Nucleus accumbens (tissue), 56 donors: ENCODE measurements at regions not wholly inside any gene's neighbourhood (a gene's known extent, or its start where the extent isn't known, plus 50 kb on each side); places are given as distances from the start of the nearest gene placed in this dataset.
"Not testable (repeated sequence)": the region's sequence is repeated elsewhere in the genome, so short reads cannot be mapped to it uniquely, and the experiment has no call there.

ENCODE experiments used
- DNase-seq, 56 donors: peaks; one replicate each; lab custom pipeline; 2025; lab: John Stamatoyannopoulos, UW

DNA sequence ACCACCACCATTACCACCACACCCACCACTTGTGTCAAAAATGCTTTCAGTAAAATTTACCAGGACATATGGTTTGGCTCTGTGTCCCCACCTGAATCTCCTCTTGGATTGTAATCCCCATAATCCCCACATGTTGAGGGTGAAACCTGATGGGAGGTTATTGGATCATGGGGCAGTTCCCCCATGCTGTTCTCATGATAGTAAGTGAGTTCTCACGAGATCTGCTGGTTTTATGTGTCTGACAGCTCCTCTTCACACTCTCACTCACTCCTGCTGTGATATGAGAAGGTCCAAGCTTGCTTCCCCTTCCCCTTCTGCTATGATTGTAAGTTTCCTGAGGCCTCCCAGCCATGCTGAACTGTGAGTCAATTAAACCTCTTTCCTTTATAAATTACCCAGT, 176.8 kb upstream of the ERBB4 start:
- not testable (repeated sequence) for DNase-seq

DNA sequence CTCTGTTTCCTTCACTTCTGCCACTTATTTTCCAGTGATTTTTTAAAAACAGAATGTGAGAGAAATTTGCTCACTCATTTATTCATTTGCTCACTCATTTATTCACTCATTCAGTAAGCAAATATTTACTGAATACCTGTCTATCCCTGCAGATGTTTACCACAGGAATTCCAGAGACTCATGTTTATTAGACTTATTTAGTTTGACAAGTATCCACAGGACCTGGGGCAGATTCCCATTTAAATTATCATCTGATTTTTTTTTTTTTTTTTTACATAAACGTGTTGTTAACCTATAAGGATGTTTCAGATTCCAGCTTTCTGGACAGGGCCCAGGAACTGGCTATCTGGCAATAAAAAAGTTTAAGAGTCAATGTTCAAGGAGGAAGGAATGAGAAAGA, 175.1 kb upstream of the ERBB4 start:
- DNase-seq = no peak

DNA sequence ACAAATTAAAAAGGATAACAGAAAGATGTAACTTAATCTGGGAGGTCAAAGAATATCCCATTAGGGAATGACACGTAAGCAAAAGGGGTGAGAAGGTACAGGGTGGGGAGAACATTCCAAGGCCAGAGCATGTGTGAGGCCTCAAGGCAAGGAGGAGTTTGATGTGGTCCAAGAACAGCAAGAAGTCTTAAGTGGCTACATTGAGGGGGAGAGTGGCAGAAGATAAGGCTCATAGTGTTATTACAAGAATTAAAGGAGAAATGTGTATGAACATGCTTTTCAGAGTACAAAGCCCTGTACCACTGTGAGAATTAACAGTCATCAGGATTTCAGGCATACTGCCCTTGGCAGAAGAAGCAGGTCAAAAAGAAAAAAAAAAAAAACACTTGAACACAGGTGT, 174.4 kb upstream of the ERBB4 start:
- DNase-seq = no peak

GRCh38 chr2:212712466-212712865, 173.9 kb upstream of the ERBB4 start:
- no peak for DNase-seq

DNA sequence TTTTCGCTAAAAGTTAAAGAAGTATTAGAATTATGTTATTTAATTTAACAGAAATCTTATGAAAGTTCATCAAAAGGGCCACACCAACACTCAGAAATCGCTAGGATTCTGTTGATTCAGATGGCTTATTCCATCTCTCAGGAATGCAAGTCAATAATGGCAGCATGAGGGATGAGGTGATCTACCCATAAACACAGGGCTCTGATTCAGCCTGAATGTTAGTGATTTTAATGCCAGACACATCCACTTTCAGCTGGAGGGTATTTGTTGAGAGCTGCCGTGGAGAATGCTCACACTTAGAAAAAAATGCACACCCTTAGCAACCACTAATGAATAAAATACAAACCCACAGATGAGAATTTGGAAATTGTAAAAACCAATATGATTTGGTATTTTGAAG, 173.3 kb upstream of the ERBB4 start:
- peak in 2 of 56 donors; percentile 6 to 27 for DNase-seq

- DNase-seq = no peak
Observed at GRCh38 chr2:212709280-212709679, 170.7 kb upstream of the ERBB4 start.

- no peak for DNase-seq
Observed at GRCh38 chr2:212708355-212708754, 169.8 kb upstream of the ERBB4 start.

GRCh38 chr2:212695426-212695825, 156.8 kb upstream of the ERBB4 start:
- DNase-seq = no peak

DNA sequence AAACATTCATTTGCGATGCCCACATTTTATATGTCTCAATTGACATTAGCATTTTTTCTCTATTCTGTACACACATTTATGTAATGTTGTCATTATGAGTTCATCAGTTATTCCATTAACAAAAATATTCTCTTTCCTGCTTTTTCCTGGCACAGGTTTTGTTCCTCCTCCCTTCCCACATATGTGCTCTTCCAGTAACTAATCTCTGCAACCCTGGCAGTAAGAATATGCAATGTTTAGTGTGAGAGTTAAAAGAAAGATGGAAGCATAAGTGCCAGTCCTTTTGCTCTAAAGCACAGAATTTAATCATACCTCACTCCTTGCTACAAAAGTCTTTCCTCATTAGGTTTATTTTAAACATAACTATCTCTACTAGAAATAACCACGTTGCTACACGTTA, 155.8 kb upstream of the ERBB4 start:
- no peak for DNase-seq

- DNase-seq = no peak
Observed at GRCh38 chr2:212692466-212692865, 153.9 kb upstream of the ERBB4 start.

- DNase-seq = peak in 37 of 56 donors; percentile 0 to 80 (median 22)
Observed at GRCh38 chr2:212686285-212686895, 147.8 kb upstream of the ERBB4 start.

- DNase-seq = no peak
Observed at GRCh38 chr2:212683346-212684097, 144.9 kb upstream of the ERBB4 start.

DNA sequence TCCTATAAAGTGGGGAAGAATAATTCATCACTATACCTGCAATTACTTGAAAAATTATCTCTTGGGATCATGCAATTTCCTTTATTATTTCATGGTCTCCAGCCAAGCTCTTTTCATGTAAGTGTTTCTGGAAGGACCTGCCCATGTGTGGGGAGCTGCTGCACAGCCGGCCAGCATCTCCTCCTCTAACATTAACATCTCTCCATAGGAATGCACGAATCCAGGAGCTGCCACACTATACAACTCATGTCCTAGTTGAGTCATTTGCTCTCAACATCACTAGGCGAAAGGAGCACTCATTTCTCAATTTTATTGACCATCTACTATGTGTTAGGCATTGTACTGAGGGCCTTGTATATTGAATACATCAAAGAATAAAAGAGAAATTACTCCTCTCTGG, 144.3 kb upstream of the ERBB4 start:
- no peak for DNase-seq

DNA sequence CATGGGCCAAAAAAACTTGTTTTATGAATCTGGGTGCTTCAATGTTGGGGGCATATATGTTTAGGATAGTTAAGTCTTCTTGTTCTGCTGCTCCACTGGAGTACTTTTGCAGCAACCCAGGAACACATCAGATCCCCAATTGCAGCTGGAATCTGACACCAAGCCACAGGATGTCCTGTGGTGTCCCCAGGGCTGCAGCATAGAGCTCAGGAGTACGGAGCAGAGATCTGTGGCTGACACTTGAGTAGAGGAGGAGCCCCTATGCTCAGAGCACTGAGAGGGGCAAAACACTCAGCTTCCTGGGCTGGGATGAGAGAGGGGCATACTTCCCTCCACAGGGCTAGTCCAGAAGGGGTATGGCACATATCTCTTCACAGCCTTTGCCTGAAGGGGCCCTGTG, 138.9 kb upstream of the ERBB4 start:
- DNase-seq = no peak

DNA sequence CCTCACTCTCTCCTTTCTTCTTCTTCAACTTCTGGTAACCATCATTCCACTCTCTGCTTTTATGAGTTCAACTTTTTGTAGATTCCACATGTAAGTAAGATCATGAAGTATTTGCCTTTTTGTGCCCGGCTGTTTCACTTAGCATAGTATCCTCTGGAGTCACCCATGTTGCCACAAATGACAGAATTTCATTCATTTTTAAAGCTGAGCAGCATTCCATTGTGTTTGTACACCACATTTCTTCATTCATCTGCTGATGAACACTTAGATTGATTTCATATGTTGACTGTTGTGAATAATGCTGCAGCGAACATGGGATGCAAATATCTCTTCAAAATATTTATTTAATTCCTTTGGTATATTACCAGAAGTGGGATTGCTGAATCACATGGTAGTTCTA, 133.6 kb upstream of the ERBB4 start:
- no peak for DNase-seq

DNA sequence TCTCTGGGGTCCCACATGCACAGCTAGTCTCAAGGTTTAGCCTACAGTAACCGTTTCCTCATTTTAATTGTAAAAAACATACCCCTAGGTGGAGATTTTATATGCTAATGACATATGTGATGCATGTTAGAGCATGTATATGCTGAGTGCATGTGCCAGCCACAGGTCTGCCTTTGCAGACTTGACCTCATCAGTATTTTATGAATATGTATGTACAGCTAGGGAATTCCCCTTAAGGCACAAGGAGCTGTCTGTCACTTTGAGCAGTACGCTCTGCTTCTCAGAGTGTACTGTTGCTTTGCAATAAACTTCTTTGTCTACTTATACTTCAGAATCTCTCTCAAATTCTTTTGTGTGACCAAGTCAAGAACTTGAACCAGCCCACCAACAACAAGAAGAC, 131.2 kb upstream of the ERBB4 start:
- no peak for DNase-seq

- DNase-seq = no peak
Observed at GRCh38 chr2:212667751-212668316, 129.2 kb upstream of the ERBB4 start.

DNA sequence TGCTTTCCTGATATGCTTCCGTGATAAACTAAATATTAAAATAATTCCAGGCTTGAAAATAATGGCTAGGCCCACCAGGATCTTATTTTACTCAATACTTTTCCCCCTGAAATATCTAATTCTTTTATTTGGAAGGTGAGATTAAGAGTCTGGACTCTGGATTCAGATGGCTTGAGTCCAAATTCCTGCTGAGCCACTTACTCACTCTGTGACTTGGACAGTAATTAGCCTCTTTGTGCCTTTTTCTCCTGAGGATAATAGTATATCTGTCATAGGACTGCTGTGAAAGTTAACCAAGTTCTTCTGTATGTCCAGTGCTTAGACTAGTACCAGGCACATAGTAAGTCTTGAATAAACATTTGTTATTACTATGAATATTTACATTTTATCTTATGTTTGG, 127.3 kb upstream of the ERBB4 start:
- DNase-seq = no peak

DNA sequence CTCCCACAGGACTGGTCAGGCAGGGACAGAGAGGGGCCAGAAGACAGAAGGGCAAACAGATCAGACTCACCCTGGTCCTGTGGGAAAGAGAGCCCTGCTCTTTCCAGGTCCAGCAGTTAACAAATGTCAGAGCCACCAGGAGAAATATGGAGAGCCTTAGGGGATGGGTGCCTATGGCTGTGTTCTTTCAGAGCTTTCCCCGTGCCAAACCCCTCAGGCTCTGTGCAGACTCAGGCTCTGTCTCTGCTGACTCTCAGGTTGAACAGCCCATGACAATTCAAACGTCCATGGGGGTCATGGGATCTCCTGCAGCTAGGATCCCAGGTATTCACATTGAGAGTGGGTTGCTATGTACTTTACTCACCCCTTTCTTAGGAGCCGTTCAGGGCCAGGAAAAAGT, 120.8 kb upstream of the ERBB4 start:
- DNase-seq = no peak

DNA sequence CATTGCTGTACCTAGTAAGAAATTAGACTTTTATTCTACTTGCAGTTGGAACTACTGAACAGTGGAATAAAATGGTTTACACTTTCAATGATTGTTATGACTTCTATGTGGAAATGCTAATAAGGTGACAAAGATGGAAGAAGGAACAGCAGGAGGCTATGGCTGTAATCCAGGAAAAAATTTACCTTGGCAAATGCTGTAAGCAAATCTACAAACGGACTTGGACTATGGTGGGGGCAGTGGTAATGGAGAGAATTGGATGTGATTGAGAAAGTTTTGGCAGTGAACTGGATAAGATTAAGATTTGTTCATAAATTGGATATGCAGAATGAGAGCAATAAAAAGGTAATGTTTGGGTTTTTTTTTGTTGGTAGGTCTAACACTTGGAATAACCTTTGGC, 111.0 kb upstream of the ERBB4 start:
- no peak for DNase-seq

DNA sequence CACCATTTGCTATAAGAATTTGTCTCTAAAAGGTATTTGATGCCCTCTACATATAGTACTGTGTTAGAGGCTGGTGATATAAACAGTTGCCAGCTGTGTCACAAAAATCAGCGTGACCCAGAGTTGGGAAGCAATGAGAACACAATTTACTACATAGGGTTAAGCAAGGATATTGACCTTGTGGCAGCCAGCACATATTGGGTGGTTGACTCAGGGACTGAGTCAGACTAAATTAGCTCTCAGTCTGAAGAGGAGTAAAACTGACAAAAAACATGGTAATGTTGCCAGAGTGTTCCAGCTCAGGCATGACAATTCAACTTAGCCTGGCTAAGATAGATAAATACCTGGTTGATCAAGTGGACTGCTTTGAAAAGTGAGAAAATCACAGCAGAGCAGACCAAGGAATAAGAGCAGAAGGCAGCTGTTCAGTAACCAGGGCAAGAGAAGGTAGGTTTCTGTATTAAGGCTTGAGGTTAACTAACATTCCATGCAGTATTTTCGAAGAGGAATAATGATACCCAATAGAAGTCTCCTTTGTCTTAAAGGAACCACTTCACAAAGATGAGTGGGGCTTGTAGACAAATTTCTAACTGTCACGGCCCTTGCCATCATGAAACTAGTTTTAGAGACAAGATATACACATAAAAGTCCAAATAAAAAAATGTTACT, 108.2 kb upstream of the ERBB4 start:
- DNase-seq = peak in 5 of 56 donors; percentile 1 to 38 (median 9)
